Epithelial cell of proximal tubule (primary cell): ENCODE measurements at regions not wholly inside any gene's neighbourhood (a gene's known extent, or its start where the extent isn't known, plus 50 kb on each side); places are given as distances from the start of the nearest gene placed in this dataset.

Experiments used
- DNase-seq: peaks from one replicate; pipeline ENCODE4 v3.0.0-alpha.2; 2011; ENCODE audit warnings: low read depth
- H3K4me3 ChIP-seq: 2 replicates; pipeline ENCODE4 v1.5.1; 2011; ENCODE audit warnings: low read depth, mild to moderate bottlenecking, low read length
- CTCF ChIP-seq: conservative IDR thresholded peaks from 2 replicates; pipeline ENCODE4 v1.5.1; 2012; ENCODE audit warnings: low read depth, mild to moderate bottlenecking, low read length

GRCh38 chr15:46410705-46411104 lies 775.9 kb downstream of the SQOR start:
- TF ChIP-seq CTCF: no peak
- H3K4me3 ChIP-seq: no peak overlapping the region
- no peak for DNase-seq

DNA sequence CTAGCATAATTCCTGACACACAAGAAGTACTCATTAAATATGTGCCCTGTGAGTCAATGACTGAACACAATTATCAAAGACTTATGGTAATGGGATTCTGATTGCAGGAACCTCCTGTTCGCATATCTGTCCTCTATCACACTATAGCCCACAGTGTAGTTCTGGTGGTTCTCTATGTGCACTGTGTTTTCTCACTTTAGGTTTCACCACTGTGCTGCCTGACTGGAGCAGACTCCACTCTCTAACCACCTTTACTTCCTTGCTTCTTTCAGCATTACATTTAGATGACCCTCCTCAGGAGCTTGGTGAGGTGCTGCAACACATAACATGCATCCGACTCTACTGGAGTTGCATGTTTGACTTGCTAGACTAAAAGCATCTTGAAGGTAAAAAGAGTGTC lies 777.1 kb downstream of the SQOR start:
- TF ChIP-seq CTCF: no peak
- no peak overlapping the region for H3K4me3 ChIP-seq
- DNase-seq: no peak

DNA sequence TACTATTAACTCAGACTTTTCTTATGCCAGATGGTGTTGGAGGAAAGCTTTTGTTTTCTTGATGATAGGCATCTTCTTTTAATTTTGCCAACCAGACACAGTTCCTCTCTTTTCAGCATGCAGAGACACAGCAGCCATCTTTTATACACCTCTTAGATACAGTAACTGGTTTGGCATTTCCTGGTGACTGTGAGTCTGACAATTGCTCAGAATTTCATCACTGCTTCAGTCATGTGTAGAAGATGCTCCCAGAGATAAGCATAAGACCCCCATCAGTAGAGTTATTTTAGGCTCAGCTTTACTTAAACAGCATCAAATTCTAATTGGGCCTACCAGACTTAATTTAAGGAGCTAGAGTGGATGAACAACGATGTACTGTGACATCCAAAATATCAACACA lies 779.0 kb downstream of the SQOR start:
- TF ChIP-seq CTCF: no peak
- DNase-seq: peak; percentile 10
- H3K4me3 ChIP-seq: no peak overlapping the region

DNA sequence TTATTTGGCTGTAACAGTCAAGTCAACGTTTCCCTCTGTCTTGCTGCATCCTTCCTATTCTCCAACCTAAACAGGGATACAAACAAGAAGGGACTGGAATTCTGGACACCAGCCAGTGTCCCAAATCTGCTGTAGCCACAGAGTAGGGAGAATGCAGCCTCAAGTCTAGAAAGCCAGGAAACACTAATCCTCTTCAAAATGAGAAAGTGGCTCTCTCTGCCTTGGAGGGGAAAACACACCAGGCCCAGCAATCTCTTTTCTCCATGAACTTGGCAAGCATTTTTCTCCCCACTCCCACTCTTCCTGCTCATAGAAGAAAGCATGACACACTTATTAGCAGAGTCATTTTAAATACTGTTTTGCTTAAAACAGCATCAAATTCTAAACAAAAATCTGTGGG lies 781.7 kb downstream of the SQOR start:
- no peak overlapping the region for H3K4me3 ChIP-seq
- no peak for TF ChIP-seq CTCF
- DNase-seq: no peak

DNA sequence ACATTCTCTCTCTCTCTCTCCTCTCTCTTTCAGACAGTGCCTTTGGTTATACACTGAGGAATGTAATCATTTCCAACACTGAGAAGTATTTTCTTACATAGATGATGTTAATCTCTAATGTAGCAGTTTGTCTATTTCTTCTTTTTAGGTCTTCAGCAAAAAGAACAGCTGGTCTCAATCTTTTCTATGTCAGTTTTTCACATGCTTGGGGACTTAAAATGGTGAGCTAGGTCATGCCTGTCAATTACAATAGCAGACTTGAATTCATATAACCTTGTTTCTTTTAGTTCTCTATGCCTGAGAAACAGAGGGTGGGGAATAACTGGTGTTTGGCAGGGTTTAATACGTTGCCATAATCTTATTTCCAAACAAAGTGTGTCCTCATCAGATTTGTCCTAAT lies 786.2 kb downstream of the SQOR start:
- TF ChIP-seq CTCF: no peak
- H3K4me3 ChIP-seq: no peak overlapping the region
- DNase-seq: no peak

GRCh38 chr15:46441294-46442062 lies 806.6 kb downstream of the SQOR start:
- no peak for TF ChIP-seq CTCF
- peak; percentile 71 for DNase-seq
- no peak overlapping the region for H3K4me3 ChIP-seq

DNA sequence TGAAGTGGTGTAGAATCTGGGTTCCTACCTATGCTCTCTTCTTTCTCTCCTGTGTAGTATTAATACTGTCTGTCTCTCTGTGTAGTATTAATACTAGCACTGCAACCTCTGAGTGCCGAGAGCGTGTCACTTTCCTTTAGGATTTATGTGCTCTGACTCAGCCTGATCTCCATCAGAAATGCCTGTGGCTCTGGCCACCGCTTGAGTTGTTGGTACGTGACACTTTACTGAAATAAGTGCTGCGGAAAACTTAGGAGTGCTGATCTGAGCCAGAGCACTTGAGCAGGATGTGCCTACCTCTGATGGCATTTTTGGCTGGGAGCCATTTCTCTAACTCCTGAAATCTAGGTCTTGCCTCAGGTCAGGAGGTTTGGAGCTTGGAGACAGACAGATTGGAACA lies 807.4 kb downstream of the SQOR start:
- DNase-seq: peak; percentile 76
- no peak for TF ChIP-seq CTCF
- no peak overlapping the region for H3K4me3 ChIP-seq
